GM03348 (cell line): ENCODE measurements at regions not wholly inside any gene's neighbourhood (a gene's known extent, or its start where the extent isn't known, plus 50 kb on each side); places are given as distances from the start of the nearest gene placed in this dataset.

ENCODE experiments used
- DNase-seq: peaks from one replicate; pipeline ENCODE4 v3.0.0; 2012; ENCODE audit warnings: low spot score

DNA sequence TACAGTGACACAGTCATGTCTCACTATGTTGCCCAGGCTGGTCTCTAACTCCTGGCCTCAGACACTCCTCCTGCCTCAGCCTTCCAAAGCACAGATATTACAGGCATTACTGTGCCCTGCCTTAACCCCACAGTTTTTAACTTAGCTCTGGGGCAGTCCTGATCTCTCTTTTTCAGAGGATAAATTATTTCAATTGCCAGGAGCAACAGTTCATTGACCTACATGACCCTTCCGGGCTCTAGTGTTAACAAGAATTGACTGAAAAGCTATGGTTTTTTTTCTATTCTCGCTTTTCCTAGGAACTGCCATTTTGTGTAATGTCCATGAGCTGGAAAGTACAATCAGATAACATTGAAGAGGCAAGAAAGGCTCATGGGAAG lies 92.8 kb downstream of the HNRNPLL start:
- DNase-seq: no peak

GRCh38 chr2:38509314-38509946 lies 93.3 kb downstream of the HNRNPLL start:
- DNase-seq: peak; percentile 47

DNA sequence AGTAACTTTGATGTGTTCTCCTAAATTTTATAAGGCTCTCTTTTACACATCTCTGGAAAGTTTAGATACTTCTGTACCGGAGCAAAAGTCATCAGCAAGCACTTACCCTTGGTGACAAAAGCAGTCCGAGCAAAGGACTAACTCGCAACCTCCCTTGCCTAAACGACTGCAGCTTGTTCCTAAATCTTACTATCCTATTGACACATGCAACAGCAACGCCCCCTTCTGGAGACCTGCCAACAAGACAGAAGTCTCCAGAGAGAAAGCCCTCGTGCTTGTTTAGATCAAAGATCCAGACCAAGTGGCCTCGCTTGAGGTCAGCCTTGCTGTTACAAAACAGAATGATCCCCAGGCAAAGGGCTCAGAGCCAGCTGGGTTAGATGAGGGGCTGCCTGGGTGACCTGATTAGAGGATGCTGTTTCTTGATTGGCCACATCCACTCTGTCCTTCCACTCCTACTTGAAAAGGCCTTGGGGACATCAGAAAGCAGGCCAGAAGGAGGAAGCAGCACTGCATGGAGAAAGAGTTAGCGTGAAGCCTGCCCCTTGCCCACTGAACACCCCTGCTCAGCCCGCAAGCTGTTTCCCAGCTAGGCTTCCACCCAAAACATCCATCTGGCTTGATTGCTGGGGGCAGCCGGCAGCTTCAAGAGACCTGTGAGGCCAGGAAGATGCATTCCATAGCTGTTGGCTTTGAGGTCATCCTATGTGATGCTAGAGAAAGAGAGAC lies 94.3 kb downstream of the HNRNPLL start:
- DNase-seq: no peak

GRCh38 chr2:38507712-38508111 lies 95.0 kb downstream of the HNRNPLL start:
- no peak for DNase-seq

DNA sequence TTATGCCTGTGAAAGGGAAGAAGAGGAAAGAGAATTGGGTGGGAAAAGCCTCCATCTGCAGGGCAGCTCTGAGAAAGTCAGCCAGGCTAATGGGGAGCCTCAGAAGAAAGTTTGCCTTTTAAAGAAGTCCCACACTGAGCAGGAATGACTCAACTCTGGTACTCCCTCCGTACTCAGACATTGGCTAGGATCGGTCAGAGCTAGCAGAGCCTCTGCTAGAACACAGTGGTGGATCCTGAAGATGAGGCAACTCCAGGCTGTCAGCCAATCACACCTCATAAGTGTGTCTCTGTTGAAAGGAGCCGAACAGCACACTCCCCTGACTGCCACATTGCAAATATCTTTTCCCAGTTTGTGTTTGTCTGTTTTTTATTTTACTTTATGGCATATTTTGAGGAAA lies 96.9 kb downstream of the HNRNPLL start:
- DNase-seq: peak; percentile 85

DNA sequence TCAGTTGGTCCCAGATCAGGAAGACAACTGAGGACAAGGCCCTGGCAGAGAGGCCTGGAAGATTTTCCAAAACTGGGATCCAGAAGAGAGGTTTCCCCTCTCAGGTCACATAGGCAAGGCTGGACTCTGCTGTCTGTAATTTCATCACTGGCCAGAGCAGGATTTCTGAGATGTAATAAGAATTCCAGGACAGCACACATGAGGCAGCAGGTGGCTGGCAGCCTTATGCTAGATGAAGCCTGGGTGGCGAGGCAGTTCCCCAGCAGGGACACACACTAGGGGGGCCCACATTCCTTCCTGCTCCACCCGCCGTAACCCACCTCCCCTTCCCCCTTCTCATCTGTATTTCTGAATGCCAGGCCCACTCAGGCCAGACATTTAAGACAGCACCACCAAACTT lies 98.6 kb downstream of the HNRNPLL start:
- DNase-seq: no peak

DNA sequence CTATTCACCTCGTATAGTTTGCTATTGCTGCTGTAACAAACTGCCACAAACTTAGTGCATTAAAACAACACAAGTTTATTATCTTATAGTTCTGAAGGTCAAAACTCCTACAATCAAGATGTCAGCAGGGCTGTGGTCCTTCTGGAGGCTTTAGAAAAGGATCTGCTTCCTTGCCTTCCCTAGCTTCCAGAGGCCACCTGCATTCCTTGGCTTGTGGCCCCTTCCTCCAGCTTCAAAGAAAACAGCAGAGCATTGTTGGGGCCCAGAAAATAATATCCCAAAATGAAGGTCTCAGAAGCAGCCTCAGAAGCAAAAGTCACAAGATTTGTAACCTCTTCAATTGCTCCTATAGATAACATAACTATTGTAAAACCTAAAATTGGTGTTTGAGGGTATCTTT lies 100.6 kb downstream of the HNRNPLL start:
- DNase-seq: no peak

GRCh38 chr2:38500283-38500634 lies 102.5 kb downstream of the HNRNPLL start:
- DNase-seq: no peak

- peak; percentile 22 for DNase-seq
Observed at GRCh38 chr2:38499548-38500282, 103.0 kb downstream of the HNRNPLL start.

DNA sequence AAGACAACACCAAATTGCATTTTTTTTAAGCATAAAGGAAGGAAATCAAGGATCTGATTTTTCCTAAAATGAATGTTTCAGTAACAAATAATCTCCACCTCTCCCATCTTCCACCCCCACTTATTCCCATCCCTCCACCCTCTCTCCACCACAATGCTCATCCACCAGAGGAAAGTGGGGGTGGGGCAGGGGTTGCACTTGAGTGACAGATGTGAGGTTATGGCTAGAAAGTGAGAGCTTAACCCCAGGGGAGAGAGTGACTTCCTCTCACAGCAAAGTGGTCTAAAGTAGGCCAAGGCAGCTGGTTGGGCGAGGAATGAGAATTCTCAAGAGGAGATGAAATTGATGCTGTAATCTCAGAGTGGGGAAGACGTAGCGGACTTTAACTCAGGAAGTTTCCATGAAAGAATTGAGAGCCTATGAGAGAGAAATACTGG lies 104.7 kb downstream of the HNRNPLL start:
- DNase-seq: no peak

- DNase-seq: no peak
Observed at GRCh38 chr2:38497670-38498037, 105.1 kb downstream of the HNRNPLL start.

DNA sequence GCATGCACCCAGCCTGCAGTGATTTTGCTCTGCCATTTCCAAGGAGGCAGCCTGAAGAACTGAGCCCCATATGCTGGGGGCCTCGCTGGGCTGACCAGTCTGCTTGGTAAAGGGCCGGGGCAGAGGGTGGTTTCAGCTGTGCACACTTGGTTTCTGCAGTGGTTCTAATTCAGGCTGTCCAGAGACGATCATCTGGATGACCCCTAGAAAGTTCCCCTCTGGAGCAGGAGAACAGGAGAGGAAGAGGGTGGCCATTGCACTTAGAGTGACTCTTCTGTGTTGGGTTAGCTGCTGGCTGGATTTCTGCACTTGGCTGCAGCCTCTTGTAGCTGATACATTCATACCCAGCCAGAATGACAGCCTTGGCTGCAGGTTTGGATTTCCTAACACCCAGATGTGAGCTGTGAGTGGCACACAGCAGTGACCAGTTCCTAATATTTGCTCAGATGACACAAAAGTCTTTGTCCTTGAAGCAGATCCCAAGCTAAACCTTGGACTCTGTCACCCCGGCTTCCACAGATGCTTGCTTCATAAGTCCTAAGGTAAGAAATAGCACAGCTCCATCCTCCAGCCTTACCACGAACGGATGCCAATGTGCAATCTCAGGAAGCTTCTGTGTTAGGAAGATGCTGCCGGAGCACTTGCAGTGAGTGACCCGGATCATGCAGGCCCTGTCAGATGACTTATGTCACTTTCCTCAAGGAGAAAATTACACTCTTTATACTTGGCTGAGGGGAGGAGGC lies 105.6 kb downstream of the HNRNPLL start:
- no peak for DNase-seq

DNA sequence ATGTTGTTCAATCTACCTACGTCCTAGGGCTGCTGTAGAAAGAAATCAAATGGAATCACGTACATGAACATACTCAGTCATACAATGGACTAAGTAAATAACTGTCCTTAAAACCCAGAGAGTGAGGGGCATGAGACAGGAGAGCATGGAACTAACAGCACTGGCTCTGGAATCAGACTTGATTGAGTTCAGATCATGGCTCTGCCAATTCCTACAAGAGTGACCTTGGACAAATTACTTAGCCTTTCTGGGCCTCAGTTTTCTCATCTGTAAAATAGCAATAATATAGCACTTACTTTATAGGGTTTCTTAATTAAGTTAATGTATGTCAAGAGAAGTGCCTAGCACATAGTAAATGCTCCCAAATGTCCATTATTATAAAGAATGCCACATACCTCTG lies 106.8 kb downstream of the HNRNPLL start:
- no peak for DNase-seq

DNA sequence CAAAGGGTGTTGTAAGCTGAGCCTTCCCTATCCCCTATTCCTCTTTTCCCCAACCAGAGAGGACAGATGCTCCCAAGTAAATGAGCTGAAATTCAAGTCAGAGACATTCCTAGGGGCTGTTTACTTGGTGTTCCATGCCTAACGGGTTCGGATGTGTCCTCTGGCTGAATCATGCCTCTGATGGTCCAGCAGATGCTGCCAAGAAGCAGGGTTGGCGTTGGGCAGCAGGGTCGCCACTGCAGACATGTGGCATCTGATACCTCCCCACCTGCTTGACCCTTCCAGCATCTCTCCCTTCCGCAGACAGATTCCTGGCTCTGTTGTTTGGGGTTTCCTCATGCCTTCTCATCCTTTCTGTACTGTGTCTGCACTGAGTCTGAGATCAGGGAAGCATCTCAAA lies 108.3 kb downstream of the HNRNPLL start:
- no peak for DNase-seq

GRCh38 chr2:38492042-38492615 lies 110.6 kb downstream of the HNRNPLL start:
- DNase-seq: no peak

DNA sequence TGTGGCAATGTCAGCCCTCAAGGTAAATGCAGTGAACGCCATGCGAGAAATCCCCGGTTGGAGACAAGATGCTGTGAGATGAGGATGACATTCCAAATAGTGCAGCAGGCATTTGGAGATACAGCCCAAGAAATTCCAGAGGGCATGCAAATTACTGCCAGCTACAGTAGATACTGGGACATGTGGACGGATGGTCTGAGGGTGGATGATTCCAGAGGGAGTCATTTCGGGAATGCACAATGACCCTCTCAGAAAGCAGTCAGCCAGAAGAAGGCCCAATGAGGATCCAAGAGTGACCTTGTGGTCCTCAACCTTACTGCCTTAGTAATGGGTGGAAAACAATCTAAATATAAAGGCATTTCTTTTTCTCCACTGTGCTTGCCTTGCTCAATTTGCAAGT lies 111.3 kb downstream of the HNRNPLL start:
- no peak for DNase-seq

DNA sequence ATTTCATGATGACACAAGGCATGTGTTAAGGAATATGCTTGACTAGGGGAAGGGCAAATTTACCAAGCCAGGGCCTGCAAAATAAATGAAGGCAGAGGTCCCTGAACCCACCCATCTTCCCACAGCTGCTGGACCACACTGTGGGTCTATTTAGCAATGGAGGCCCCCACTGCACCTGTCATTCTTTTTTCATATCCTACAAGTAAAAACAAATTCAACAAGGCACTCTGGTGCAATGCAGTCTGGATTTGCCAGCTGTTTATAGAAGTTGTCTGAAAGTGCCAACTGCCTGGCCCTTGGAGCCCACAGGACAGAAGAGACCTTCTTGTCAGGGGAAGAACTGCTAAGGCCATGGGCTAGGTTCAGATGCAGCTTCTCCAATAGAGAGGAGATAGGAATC lies 112.8 kb upstream of the ATL2 start:
- no peak for DNase-seq

- DNase-seq: no peak
Observed at GRCh38 chr2:38487852-38488251, 110.8 kb upstream of the ATL2 start.

DNA sequence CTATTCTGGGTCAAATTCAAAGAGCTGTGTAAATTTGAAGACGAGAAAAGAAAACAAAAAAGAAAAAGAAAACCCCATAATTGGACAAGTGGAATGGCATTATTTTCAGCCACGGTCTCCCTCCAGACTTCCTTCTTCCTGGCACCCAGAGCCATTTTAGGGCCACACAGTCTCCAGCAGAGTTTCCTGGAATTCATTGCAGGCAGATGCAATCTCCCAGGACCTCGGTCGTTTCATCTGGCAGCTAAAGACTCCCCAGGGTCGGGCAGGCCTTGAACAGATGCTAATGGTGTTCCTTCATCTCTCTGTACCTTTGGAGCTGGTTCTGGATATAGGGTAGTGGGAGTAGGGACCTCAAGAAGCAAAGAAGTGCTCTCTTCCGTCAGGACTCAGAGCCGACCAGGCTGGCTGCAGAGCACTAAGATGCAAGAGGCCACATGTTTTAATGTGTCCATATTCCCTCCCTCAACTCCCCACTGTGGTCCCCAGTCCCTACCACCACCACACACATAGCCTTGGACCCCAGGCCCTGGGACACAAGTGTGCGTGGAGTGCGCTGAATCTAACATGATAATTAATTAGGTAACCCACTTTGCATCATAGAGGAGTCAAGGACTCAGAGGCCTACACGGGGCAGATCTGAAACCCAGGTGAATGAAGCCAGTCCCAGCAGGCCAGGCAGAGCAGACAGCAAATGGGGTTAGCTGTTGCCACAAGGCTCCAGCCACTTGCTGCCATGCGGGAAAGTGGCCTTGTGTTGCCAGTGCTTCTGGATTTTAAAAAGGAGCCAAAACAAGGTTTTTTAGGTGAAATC lies 109.3 kb upstream of the ATL2 start:
- no peak for DNase-seq

DNA sequence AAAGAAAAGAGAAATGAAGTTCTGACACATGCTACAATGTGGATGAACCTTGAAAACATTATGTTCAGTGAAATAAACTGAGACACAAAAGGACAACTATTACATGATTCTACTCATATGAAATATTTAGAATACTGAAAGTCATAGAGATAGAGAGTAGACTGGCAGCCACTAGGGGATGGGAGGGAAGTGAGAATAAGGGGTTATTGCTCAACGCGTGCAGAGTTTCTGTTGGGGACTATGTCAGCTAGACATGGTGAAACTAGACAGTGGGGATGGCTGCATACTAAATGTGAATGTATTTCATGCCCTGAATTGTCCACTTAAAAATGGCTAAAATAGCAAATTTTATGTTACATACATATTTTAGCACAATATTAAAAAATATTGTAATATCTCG lies 108.7 kb upstream of the ATL2 start:
- no peak for DNase-seq

- no peak for DNase-seq
Observed at GRCh38 chr2:38484957-38485356, 107.9 kb upstream of the ATL2 start.
